ENCODE measurements at regions not wholly inside any gene's neighbourhood (a gene's known extent, or its start where the extent isn't known, plus 50 kb on each side); places are given as distances from the start of the nearest gene placed in this dataset.

GRCh38 chr7:22672846-22673680 is 53.9 kb upstream of the IL6 start:
- no TSS peak for BruUV-seq (replicated peaks)
- H3F3A ChIP-seq (ENCODE audit: insufficient read depth, low read depth), result peaks cover 38% of the 10 kb centered on the region
- H2AFZ ChIP-seq, result no peak overlapping the region
- TF ChIP-seq CTCF (conservative IDR thresholded peaks at IDR 0.05), result no peak
- no peak for TF ChIP-seq EZH2 (IDR thresholded peaks at IDR 0.05; ENCODE audit: low read depth)
- peaks cover 17% of the 10 kb centered on the region for H3K9me3 ChIP-seq (ENCODE audit: insufficient read depth, low read depth)
- no peaks in the 10 kb centered on the region for H3K9me2 ChIP-seq (ENCODE audit: insufficient read depth)
- no peak overlapping the region for H3K4me3 ChIP-seq
- H4K20me1 ChIP-seq (ENCODE audit: insufficient read depth), result no peaks in the 10 kb centered on the region
- H3K79me2 ChIP-seq (ENCODE audit: low read depth), result no peaks in the 10 kb centered on the region
- DNase-seq, result peak; percentile 35 to 99
- H3K4me2 ChIP-seq, result peak overlapping the region; percentile 42
- H3K36me3 ChIP-seq (ENCODE audit: low read depth), result no peaks in the 10 kb centered on the region
- POLR2A ChIA-PET (ENCODE audit: unreplicated experiment), result interaction anchor here (0.6 to 1.1 kb wide), 2 partner anchors 12 to 96 kb away, joined by 4 read pairs; no protein-coding TSS in a partner anchor
- intact Hi-C loops (cut with micrococcal nuclease; ENCODE audit: unreplicated experiment), result loop anchor here (1.0 kb wide), 1 partner anchor 113 kb away; no protein-coding TSS in a partner anchor
- peaks cover 55% of the 10 kb centered on the region for H3K4me1 ChIP-seq (replicated peaks; ENCODE audit: insufficient read depth)
- H3K27me3 ChIP-seq (ENCODE audit: insufficient read depth, low read depth), result no peaks in the 10 kb centered on the region
- peak overlapping the region; percentile 57 for H3K27ac ChIP-seq
- CTCF ChIA-PET, result interaction anchor here (0.6 to 1.6 kb wide), 4 partner anchors 54 to 339 kb away, joined by 3 to 7 read pairs (median 4); partner anchors contain the start of gene IL6

- no peaks in the 10 kb centered on the region for H3K36me3 ChIP-seq (ENCODE audit: low read depth)
- no peak overlapping the region for H3K4me2 ChIP-seq
- no peaks in the 10 kb centered on the region for H3K27me3 ChIP-seq (ENCODE audit: insufficient read depth, low read depth)
- H3K4me3 ChIP-seq, result no peak overlapping the region
- intact Hi-C loops (cut with micrococcal nuclease; ENCODE audit: unreplicated experiment), result no loop called here
- no peaks in the 10 kb centered on the region for H3K9me2 ChIP-seq (ENCODE audit: insufficient read depth)
- TF ChIP-seq CTCF (conservative IDR thresholded peaks at IDR 0.05) (no peak), EZH2 (IDR thresholded peaks at IDR 0.05; ENCODE audit: low read depth) (no peak)
- peaks cover 17% of the 10 kb centered on the region for H3K9me3 ChIP-seq (ENCODE audit: insufficient read depth, low read depth)
- H4K20me1 ChIP-seq (ENCODE audit: insufficient read depth), result no peaks in the 10 kb centered on the region
- BruUV-seq (replicated peaks), result no TSS peak
- CTCF ChIA-PET, result no interaction called here
- H3K4me1 ChIP-seq (replicated peaks; ENCODE audit: insufficient read depth), result peaks cover 70% of the 10 kb centered on the region
- DNase-seq, result no peak
- peaks cover 56% of the 10 kb centered on the region for H3F3A ChIP-seq (ENCODE audit: insufficient read depth, low read depth)
- POLR2A ChIA-PET (ENCODE audit: unreplicated experiment), result no interaction called here
- H2AFZ ChIP-seq, result no peak overlapping the region
- H3K79me2 ChIP-seq (ENCODE audit: low read depth), result no peaks in the 10 kb centered on the region
- no peak overlapping the region for H3K27ac ChIP-seq
Observed at GRCh38 chr7:22671177-22671879, 55.7 kb upstream of the IL6 start.

GRCh38 chr7:22670422-22670815 is 56.6 kb upstream of the IL6 start:
- Histone ChIP-seq H3K4me2 (no peak overlapping the region), H3K4me3 (no peak overlapping the region), H3F3A (ENCODE audit: insufficient read depth, low read depth) (peaks cover 64% of the 10 kb centered on the region), H3K9me2 (ENCODE audit: insufficient read depth) (no peaks in the 10 kb centered on the region), H2AFZ (no peak overlapping the region), H3K4me1 (replicated peaks; ENCODE audit: insufficient read depth) (peaks cover 79% of the 10 kb centered on the region), H3K27me3 (ENCODE audit: insufficient read depth, low read depth) (no peaks in the 10 kb centered on the region), H3K9me3 (ENCODE audit: insufficient read depth, low read depth) (peaks cover 17% of the 10 kb centered on the region), H4K20me1 (ENCODE audit: insufficient read depth) (no peaks in the 10 kb centered on the region), H3K27ac (no peak overlapping the region), H3K36me3 (ENCODE audit: low read depth) (no peaks in the 10 kb centered on the region), H3K79me2 (ENCODE audit: low read depth) (no peaks in the 10 kb centered on the region)
- no peak for DNase-seq
- ChIA-PET POLR2A (ENCODE audit: unreplicated experiment) (no interaction called here), CTCF (no interaction called here)
- intact Hi-C loops (cut with micrococcal nuclease; ENCODE audit: unreplicated experiment), result no loop called here
- BruUV-seq (replicated peaks), result no TSS peak
- no peak for TF ChIP-seq EZH2 (IDR thresholded peaks at IDR 0.05; ENCODE audit: low read depth)
- TF ChIP-seq CTCF (conservative IDR thresholded peaks at IDR 0.05), result no peak
